ENCODE measurements at regions not wholly inside any gene's neighbourhood (a gene's known extent, or its start where the extent isn't known, plus 50 kb on each side); places are given as distances from the start of the nearest gene placed in this dataset.

DNA sequence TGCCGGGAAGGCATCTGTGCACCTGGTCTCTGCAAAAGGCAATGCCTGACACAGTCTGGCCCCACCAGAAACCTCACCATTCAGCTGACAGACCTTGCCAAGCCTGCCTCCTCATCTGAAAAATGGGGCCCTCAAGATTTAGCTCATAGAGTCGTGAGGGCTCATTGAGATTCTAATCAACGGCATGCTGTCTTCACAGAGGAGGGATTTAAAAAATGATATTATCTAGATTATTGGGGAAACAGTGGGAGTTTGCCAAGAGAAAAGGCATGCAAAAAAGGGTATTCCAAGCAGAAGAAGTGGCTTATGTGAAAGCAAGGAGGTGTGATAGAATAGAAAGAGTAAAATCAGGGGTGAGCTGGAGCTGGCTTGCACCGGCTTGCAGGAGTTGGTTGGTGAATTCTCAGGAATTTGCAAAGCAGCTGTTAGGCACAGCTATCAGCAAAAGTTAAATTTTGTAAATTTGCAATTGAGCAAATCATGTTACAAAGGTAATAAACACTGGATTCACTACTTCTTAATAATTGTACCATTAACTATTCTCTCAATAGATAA is 91.7 kb upstream of the WNT4 start:
- Histone ChIP-seq H3K27me3 (ENCODE audit: control insufficient read depth in 2 of 2, insufficient read depth in 2 of 2, low read length in 2 of 2) (peaks cover 7 to 8% of the 10 kb centered on the region in 2 experiments), H3K4me3 (replicated peaks in 1 of 3; ENCODE audit: insufficient read depth in 1 of 3, low read depth in 1 of 3, low read length in 3 of 3) (no peak overlapping the region), H2AFZ (ENCODE audit: low read depth, low read length) (no peak overlapping the region), H3K27ac (ENCODE audit: insufficient read depth, low read depth, low read length) (no peak overlapping the region), H3K9me3 (replicated peaks; ENCODE audit: control insufficient read depth, insufficient read depth, low read length) (no peaks in the 10 kb centered on the region), H3K4me1 (ENCODE audit: control insufficient read depth, extremely low read depth, insufficient read depth, low read length) (no peaks in the 10 kb centered on the region), H4K20me1 (replicated peaks; ENCODE audit: control insufficient read depth, extremely low read depth, insufficient read depth, low read length) (no peaks in the 10 kb centered on the region), H3K79me2 (ENCODE audit: control insufficient read depth, insufficient read depth, low read length) (no peaks in the 10 kb centered on the region), H3K9me1 (replicated peaks; ENCODE audit: control insufficient read depth, extremely low read depth, insufficient read depth, low read length) (no peaks in the 10 kb centered on the region), H3K4me2 (ENCODE audit: insufficient read depth, low read length) (no peak overlapping the region), H3K9ac (replicated peaks; ENCODE audit: extremely low read depth, insufficient read depth, low read length) (no peak overlapping the region), H3K36me3 (ENCODE audit: control insufficient read depth in 2 of 2, extremely low read depth in 1 of 2, insufficient read depth in 2 of 2, low read length in 2 of 2) (no peaks in the 10 kb centered on the region)
- no TSS peak for BruUV-seq (replicated peaks)
- FAIRE-seq (no peak), DNase-seq (ENCODE audit: low read depth, low spot score) (no peak)
- POLR2A ChIA-PET: no interaction called here
- dilution Hi-C loops (cut with MboI; ENCODE audit: extremely low pct_ligation_motif_present, low sequenced_read_pairs): no loop called here
- intact Hi-C loops (cut with micrococcal nuclease): no loop called here
- TF ChIP-seq EZH2 (IDR thresholded peaks at IDR 0.05; ENCODE audit: borderline replicate concordance, low read depth, low read length, severe bottlenecking) (no peak), GATA2 (IDR thresholded peaks at IDR 0.05; ENCODE audit: insufficient read depth, insufficient read length, low read depth, low read length) (no peak), FOS (IDR thresholded peaks at IDR 0.05; ENCODE audit: borderline replicate concordance, insufficient read depth, low read length) (no peak), POLR2AphosphoS5 (IDR thresholded peaks at IDR 0.05; ENCODE audit: insufficient read depth, low read depth, low read length) (no peak), JUN (IDR thresholded peaks at IDR 0.05; ENCODE audit: borderline replicate concordance, insufficient read depth, insufficient read length, low read depth) (no peak), POLR2A (IDR thresholded peaks at IDR 0.05; ENCODE audit: low read depth, low read length) (no peak), MYC (IDR thresholded peaks at IDR 0.05; ENCODE audit: low read depth, low read length) (no peak)
- TF ChIP-seq, protein P1, sequence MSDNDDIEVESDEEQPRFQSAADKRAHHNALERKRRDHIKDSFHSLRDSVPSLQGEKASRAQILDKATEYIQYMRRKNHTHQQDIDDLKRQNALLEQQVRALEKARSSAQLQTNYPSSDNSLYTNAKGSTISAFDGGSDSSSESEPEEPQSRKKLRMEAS (IDR thresholded peaks at IDR 0.05; ENCODE audit: insufficient read depth, insufficient read length): no peak
- TF ChIP-seq, protein P2, sequence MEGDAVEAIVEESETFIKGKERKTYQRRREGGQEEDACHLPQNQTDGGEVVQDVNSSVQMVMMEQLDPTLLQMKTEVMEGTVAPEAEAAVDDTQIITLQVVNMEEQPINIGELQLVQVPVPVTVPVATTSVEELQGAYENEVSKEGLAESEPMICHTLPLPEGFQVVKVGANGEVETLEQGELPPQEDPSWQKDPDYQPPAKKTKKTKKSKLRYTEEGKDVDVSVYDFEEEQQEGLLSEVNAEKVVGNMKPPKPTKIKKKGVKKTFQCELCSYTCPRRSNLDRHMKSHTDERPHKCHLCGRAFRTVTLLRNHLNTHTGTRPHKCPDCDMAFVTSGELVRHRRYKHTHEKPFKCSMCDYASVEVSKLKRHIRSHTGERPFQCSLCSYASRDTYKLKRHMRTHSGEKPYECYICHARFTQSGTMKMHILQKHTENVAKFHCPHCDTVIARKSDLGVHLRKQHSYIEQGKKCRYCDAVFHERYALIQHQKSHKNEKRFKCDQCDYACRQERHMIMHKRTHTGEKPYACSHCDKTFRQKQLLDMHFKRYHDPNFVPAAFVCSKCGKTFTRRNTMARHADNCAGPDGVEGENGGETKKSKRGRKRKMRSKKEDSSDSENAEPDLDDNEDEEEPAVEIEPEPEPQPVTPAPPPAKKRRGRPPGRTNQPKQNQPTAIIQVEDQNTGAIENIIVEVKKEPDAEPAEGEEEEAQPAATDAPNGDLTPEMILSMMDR (IDR thresholded peaks at IDR 0.05; ENCODE audit: extremely low read depth in 1 of 2, insufficient read depth in 1 of 2, low read depth in 1 of 2, low read length in 2 of 2): no peak
- CTCF ChIA-PET: interaction anchor here (0.6 to 1.0 kb wide), 2 partner anchors 38 to 102 kb away, joined by 3 read pairs; no protein-coding TSS in a partner anchor

All from endothelial cell of umbilical vein (primary cell).